ENCODE measurements at regions not wholly inside any gene's neighbourhood (a gene's known extent, or its start where the extent isn't known, plus 50 kb on each side); places are given as distances from the start of the nearest gene placed in this dataset.
"Not testable (repeated sequence)": the region's sequence is repeated elsewhere in the genome, so short reads cannot be mapped to it uniquely, and the experiment has no call there.

- DNase-seq (ENCODE audit: low spot score in 2 of 2): no peak
- no peaks in the 10 kb centered on the region for H3K27me3 ChIP-seq (ENCODE audit: low read depth)
- no peaks in the 10 kb centered on the region for H3K36me3 ChIP-seq (replicated peaks)
- in situ Hi-C loops (cut with MboI; ENCODE audit: low sequenced_read_pairs): no loop called here
- H3K9me3 ChIP-seq: no peaks in the 10 kb centered on the region
- no peaks in the 10 kb centered on the region for H3K4me1 ChIP-seq
- H3K4me3 ChIP-seq: no peak overlapping the region
Observed at GRCh38 chr4:84150177-84150576, 348.9 kb downstream of the NKX6-1 start.

GRCh38 chr4:84147831-84148230, 351.3 kb downstream of the NKX6-1 start:
- DNase-seq (ENCODE audit: low spot score in 2 of 2): no peak
- H3K4me1 ChIP-seq: no peaks in the 10 kb centered on the region
- no peaks in the 10 kb centered on the region for H3K36me3 ChIP-seq (replicated peaks)
- H3K9me3 ChIP-seq: no peaks in the 10 kb centered on the region
- no peak overlapping the region for H3K4me3 ChIP-seq
- no peaks in the 10 kb centered on the region for H3K27me3 ChIP-seq (ENCODE audit: low read depth)
- in situ Hi-C loops (cut with MboI; ENCODE audit: low sequenced_read_pairs): no loop called here

GRCh38 chr4:84146300-84146959, 352.7 kb downstream of the NKX6-1 start:
- in situ Hi-C loops (cut with MboI; ENCODE audit: low sequenced_read_pairs): no loop called here
- Histone ChIP-seq H3K36me3 (replicated peaks) (no peaks in the 10 kb centered on the region), H3K4me3 (no peak overlapping the region), H3K9me3 (no peaks in the 10 kb centered on the region), H3K4me1 (no peaks in the 10 kb centered on the region), H3K27me3 (ENCODE audit: low read depth) (no peaks in the 10 kb centered on the region)
- DNase-seq (ENCODE audit: low spot score in 2 of 2): no peak

GRCh38 chr4:84145176-84145575, 353.9 kb downstream of the NKX6-1 start:
- Histone ChIP-seq H3K27me3 (ENCODE audit: low read depth) (no peaks in the 10 kb centered on the region), H3K36me3 (replicated peaks) (no peaks in the 10 kb centered on the region), H3K9me3 (no peaks in the 10 kb centered on the region), H3K4me3 (no peak overlapping the region), H3K4me1 (no peaks in the 10 kb centered on the region)
- no peak for DNase-seq (ENCODE audit: low spot score in 2 of 2)
- in situ Hi-C loops (cut with MboI; ENCODE audit: low sequenced_read_pairs): no loop called here

- H3K9me3 ChIP-seq; in situ Hi-C loops (cut with MboI; ENCODE audit: low sequenced_read_pairs); H3K36me3 ChIP-seq (replicated peaks); H3K4me1 ChIP-seq; H3K27me3 ChIP-seq (ENCODE audit: low read depth); H3K4me3 ChIP-seq: not testable (repeated sequence)
- peak in 1 of 2 experiments; percentile 81 for DNase-seq (ENCODE audit: low spot score in 2 of 2)
Observed at GRCh38 chr4:84126911-84127310, 372.2 kb downstream of the NKX6-1 start.

GRCh38 chr4:84126061-84126787, 372.9 kb downstream of the NKX6-1 start:
- in situ Hi-C loops (cut with MboI; ENCODE audit: low sequenced_read_pairs): no loop called here
- Histone ChIP-seq H3K4me3 (no peak overlapping the region), H3K9me3 (no peaks in the 10 kb centered on the region), H3K27me3 (ENCODE audit: low read depth) (no peaks in the 10 kb centered on the region; the same call in 1 of the 2 replicates), H3K4me1 (no peaks in the 10 kb centered on the region), H3K36me3 (replicated peaks) (no peaks in the 10 kb centered on the region)
- DNase-seq (ENCODE audit: low spot score in 2 of 2): no peak

GRCh38 chr4:84110040-84110439, 389.1 kb downstream of the NKX6-1 start:
- H3K4me1 ChIP-seq: no peaks in the 10 kb centered on the region
- H3K4me3 ChIP-seq: no peak overlapping the region
- 0 out of 2 replicates have a peak, but pooled peaks cover 3% of the 10 kb centered on the region for H3K9me3 ChIP-seq
- no peak for DNase-seq (ENCODE audit: low spot score in 2 of 2)
- peaks cover 16% of the 10 kb centered on the region for H3K27me3 ChIP-seq (ENCODE audit: low read depth)
- no peaks in the 10 kb centered on the region for H3K36me3 ChIP-seq (replicated peaks)
- in situ Hi-C loops (cut with MboI; ENCODE audit: low sequenced_read_pairs): no loop called here

- peaks cover 23% of the 10 kb centered on the region for H3K4me1 ChIP-seq
- DNase-seq (ENCODE audit: low spot score in 2 of 2); in situ Hi-C loops (cut with MboI; ENCODE audit: low sequenced_read_pairs); H3K27me3 ChIP-seq (ENCODE audit: low read depth); H3K9me3 ChIP-seq; H3K4me3 ChIP-seq; H3K36me3 ChIP-seq (replicated peaks): not testable (repeated sequence)
Observed at GRCh38 chr4:84101653-84102625, 397.2 kb downstream of the NKX6-1 start.

GRCh38 chr4:84100071-84100470, 399.0 kb downstream of the NKX6-1 start:
- in situ Hi-C loops (cut with MboI; ENCODE audit: low sequenced_read_pairs): no loop called here
- Histone ChIP-seq H3K27me3 (ENCODE audit: low read depth) (no peaks in the 10 kb centered on the region), H3K4me3 (no peak overlapping the region), H3K9me3 (no peaks in the 10 kb centered on the region), H3K4me1 (peaks cover 23% of the 10 kb centered on the region), H3K36me3 (replicated peaks) (no peaks in the 10 kb centered on the region)
- DNase-seq (ENCODE audit: low spot score in 2 of 2): peak; percentile 38 to 79

- in situ Hi-C loops (cut with MboI; ENCODE audit: low sequenced_read_pairs): no loop called here
- H3K4me1 ChIP-seq: peaks cover 23% of the 10 kb centered on the region
- H3K27me3 ChIP-seq (ENCODE audit: low read depth): no peaks in the 10 kb centered on the region
Observed at GRCh38 chr4:84099599-84099998, 399.5 kb downstream of the NKX6-1 start.

GRCh38 chr4:84091266-84091665, 407.8 kb downstream of the NKX6-1 start:
- no peaks in the 10 kb centered on the region for H3K27me3 ChIP-seq (ENCODE audit: low read depth)
- no peak for DNase-seq (ENCODE audit: low spot score in 2 of 2)
- H3K36me3 ChIP-seq (replicated peaks): no peaks in the 10 kb centered on the region
- H3K4me3 ChIP-seq: no peak overlapping the region
- no peaks in the 10 kb centered on the region for H3K9me3 ChIP-seq
- no peaks in the 10 kb centered on the region for H3K4me1 ChIP-seq
- in situ Hi-C loops (cut with MboI; ENCODE audit: low sequenced_read_pairs): no loop called here

More at GRCh38 chr4:84099599-84099998, 399.5 kb downstream of the NKX6-1 start:
- peak; percentile 26 to 50 for DNase-seq (ENCODE audit: low spot score in 2 of 2)
- Histone ChIP-seq H3K36me3 (replicated peaks) (no peaks in the 10 kb centered on the region), H3K9me3 (no peaks in the 10 kb centered on the region), H3K4me3 (no peak overlapping the region)

- no peak for DNase-seq (ENCODE audit: low spot score in 2 of 2)
- H3K36me3 ChIP-seq (replicated peaks): no peaks in the 10 kb centered on the region
- H3K27me3 ChIP-seq (ENCODE audit: low read depth): no peaks in the 10 kb centered on the region
- H3K4me1 ChIP-seq: no peaks in the 10 kb centered on the region
- in situ Hi-C loops (cut with MboI; ENCODE audit: low sequenced_read_pairs): no loop called here
- no peaks in the 10 kb centered on the region for H3K9me3 ChIP-seq
- H3K4me3 ChIP-seq: no peak overlapping the region
Observed at GRCh38 chr4:84089652-84090437, 409.2 kb downstream of the NKX6-1 start.

GRCh38 chr4:84085986-84086385, 413.1 kb downstream of the NKX6-1 start:
- in situ Hi-C loops (cut with MboI; ENCODE audit: low sequenced_read_pairs): no loop called here
- no peak for DNase-seq (ENCODE audit: low spot score in 2 of 2)

More at GRCh38 chr4:84085986-84086385, 413.1 kb downstream of the NKX6-1 start:
- no peaks in the 10 kb centered on the region for H3K27me3 ChIP-seq (ENCODE audit: low read depth)
- H3K4me3 ChIP-seq: no peak overlapping the region
- no peaks in the 10 kb centered on the region for H3K4me1 ChIP-seq
- H3K9me3 ChIP-seq: no peaks in the 10 kb centered on the region
- no peaks in the 10 kb centered on the region for H3K36me3 ChIP-seq (replicated peaks)
